Endothelial cell of umbilical vein (primary cell): ENCODE measurements at regions not wholly inside any gene's neighbourhood (a gene's known extent, or its start where the extent isn't known, plus 50 kb on each side); places are given as distances from the start of the nearest gene placed in this dataset.

Experiments
- BruUV-seq: library from RNA; stranded (reverse); fragments of 400-500 nt; replicated peaks from 2 replicates; lab custom pipeline; 2021; lab: Mats Ljungman, UMichigan
- CTCF ChIA-PET: fragments of 300-600, 350-600 bp; sonication (Branson Sonifier 250); formaldehyde crosslinking; loops from one replicate; lab custom pipeline; 2021; ENCODE audit warnings: antibody characterized with exemption, inconsistent platforms; lab: Charles Lee
- POLR2A ChIA-PET: fragments of 300-600, 350-600 bp; sonication (Branson Sonifier 250); formaldehyde crosslinking; loops from one replicate; lab custom pipeline; 2021; ENCODE audit warnings: antibody characterized with exemption, inconsistent platforms; lab: Charles Lee
- DNase-seq: peaks from one replicate; pipeline ENCODE4 v3.0.0-alpha.2; 2011; ENCODE audit warnings: low read depth, low spot score
- FAIRE-seq: peaks from 2 replicates; lab custom pipeline; 2011; peaks lifted over from hg19 to GRCh38; lab: Jason Lieb, UNC
- H2AFZ ChIP-seq: 2 replicates; pipeline ENCODE4 v1.6.0; 2012; ENCODE audit warnings: low read depth, low read length, control low read depth, inconsistent platforms
- H3K27ac ChIP-seq: 2 replicates; pipeline ENCODE4 v1.5.1; 2011; ENCODE audit warnings: low read depth, mild to moderate bottlenecking, control low read depth, low read length, moderate library complexity; ENCODE audit not compliant: insufficient read depth
- H3K27me3 ChIP-seq, 2 experiments: 2 replicates each; pipeline versions ENCODE4 v1.6.0 to v1.6.1; 2011; ENCODE audit warnings: low read length in 2 of 2, mixed read lengths in 1 of 2; ENCODE audit not compliant: control insufficient read depth in 2 of 2, insufficient read depth in 2 of 2
- H3K36me3 ChIP-seq, 2 experiments: 2 replicates in 1 of 2; 3 replicates in 1 of 2; pipeline ENCODE4 v1.5.1; 2011; ENCODE audit warnings: low read length in 2 of 2, mild to moderate bottlenecking in 1 of 2, moderate library complexity in 1 of 2; ENCODE audit not compliant: control insufficient read depth in 2 of 2, insufficient read depth in 2 of 2; ENCODE audit errors: extremely low read depth in 1 of 2
- H3K4me1 ChIP-seq: 3 replicates; pipeline ENCODE4 v1.5.1; 2011; ENCODE audit warnings: mild to moderate bottlenecking, low read length; ENCODE audit not compliant: control insufficient read depth, insufficient read depth; ENCODE audit errors: extremely low read depth
- H3K4me2 ChIP-seq: 2 replicates; pipeline ENCODE4 v1.6.1; 2011; ENCODE audit warnings: low read length, control low read depth, mixed read lengths; ENCODE audit not compliant: insufficient read depth
- H3K4me3 ChIP-seq, 3 experiments: fragments of 200-600 bp in 1 of 3; sonication (generic), shearing (Covaris generic) in 1 of 3; replicated peaks in 1 of 3; 2 replicates each; pipeline ENCODE4 v1.5.1; 2011 to 2016; ENCODE audit warnings: control low read depth in 3 of 3, low read length in 3 of 3, mild to moderate bottlenecking in 2 of 3, inconsistent platforms in 1 of 3, low read depth in 1 of 3, moderate library complexity in 1 of 3; ENCODE audit not compliant: insufficient read depth in 1 of 3
- H3K79me2 ChIP-seq: 2 replicates; pipeline ENCODE4 v1.6.0; 2012; ENCODE audit warnings: low read length, inconsistent platforms; ENCODE audit not compliant: control insufficient read depth, insufficient read depth
- H3K9ac ChIP-seq: replicated peaks from 2 replicates; pipeline ENCODE3; 2011; ENCODE audit warnings: low read length, control low read depth; ENCODE audit not compliant: insufficient read depth; ENCODE audit errors: extremely low read depth
- H3K9me1 ChIP-seq: replicated peaks from 3 replicates; pipeline ENCODE4 v1.6.0; 2011; ENCODE audit warnings: mild to moderate bottlenecking, low read length; ENCODE audit not compliant: control insufficient read depth, insufficient read depth; ENCODE audit errors: extremely low read depth
- H3K9me3 ChIP-seq: replicated peaks from 2 replicates; pipeline ENCODE4 v1.5.1; 2012; ENCODE audit warnings: low read length, inconsistent platforms; ENCODE audit not compliant: control insufficient read depth, insufficient read depth
- H4K20me1 ChIP-seq: replicated peaks from 2 replicates; pipeline ENCODE3; 2011; ENCODE audit warnings: mild to moderate bottlenecking, low read length; ENCODE audit not compliant: control insufficient read depth, insufficient read depth; ENCODE audit errors: extremely low read depth
- CTCF ChIP-seq, 2 donors: IDR thresholded peaks; 1 replicate in 1 of 2; 2 replicates in 1 of 2; pipeline ENCODE4 v1.5.1; 2011; ENCODE audit warnings: low read length in 2 of 2, mild to moderate bottlenecking in 2 of 2, moderate library complexity in 2 of 2, control low read depth in 1 of 2, inconsistent platforms in 1 of 2, low read depth in 1 of 2; ENCODE audit not compliant: insufficient read depth in 1 of 2; ENCODE audit errors: extremely low read depth in 1 of 2
- EZH2 ChIP-seq: IDR thresholded peaks from 2 replicates; pipeline ENCODE4 v1.6.1; 2012; ENCODE audit warnings: borderline replicate concordance, low read depth, mild to moderate bottlenecking, moderate library complexity, low read length, inconsistent platforms; ENCODE audit not compliant: severe bottlenecking
- GATA2 ChIP-seq: IDR thresholded peaks from 2 replicates; pipeline ENCODE4 v1.7.0; 2011; ENCODE audit warnings: low read depth, mild to moderate bottlenecking, moderate library complexity, mixed read lengths, low read length; ENCODE audit not compliant: insufficient read length, insufficient read depth
- JUN ChIP-seq: IDR thresholded peaks from 2 replicates; pipeline ENCODE4 v1.6.1; 2011; ENCODE audit warnings: borderline replicate concordance, low read depth; ENCODE audit not compliant: insufficient read length, insufficient read depth
- MAX ChIP-seq: IDR thresholded peaks from 2 replicates; pipeline ENCODE4 v1.6.1; 2011; ENCODE audit not compliant: insufficient read depth, insufficient read length
- MYC ChIP-seq: IDR thresholded peaks from one replicate; pipeline ENCODE4 v1.6.1; 2011; ENCODE audit warnings: mild to moderate bottlenecking, low read depth, low read length
- POLR2A ChIP-seq: IDR thresholded peaks from 2 replicates; pipeline ENCODE4 v1.6.1; 2012; ENCODE audit warnings: low read depth, mild to moderate bottlenecking, control low read depth, low read length
- POLR2AphosphoS5 ChIP-seq: IDR thresholded peaks from 2 replicates; pipeline ENCODE4 v1.6.1; 2012; ENCODE audit warnings: low read depth, mild to moderate bottlenecking, control low read depth, low read length, moderate library complexity; ENCODE audit not compliant: insufficient read depth
- dilution Hi-C: fragments of 300-500 bp; cut with MboI; formaldehyde crosslinking; loops from one replicate; pipeline ENCODE4 v1.15.0; 2019; ENCODE audit warnings: low sequenced_read_pairs; ENCODE audit not compliant: extremely low pct_ligation_motif_present
- intact Hi-C: fragments of 100-400 bp; cut with micrococcal nuclease; formaldehyde crosslinking; loops from one replicate; pipeline ENCODE4 v1.10.0; 2022

- Histone ChIP-seq H3K9me3 (no peaks in the 10 kb centered on the region), H3K4me2 (no peak overlapping the region), H3K9ac (no peak overlapping the region), H2AFZ (no peak overlapping the region), H3K79me2 (no peaks in the 10 kb centered on the region), H3K36me3 (no peaks in the 10 kb centered on the region), H3K9me1 (no peaks in the 10 kb centered on the region), H3K27me3 (peaks cover 0 to 2% of the 10 kb centered on the region in 2 experiments), H3K4me1 (no peaks in the 10 kb centered on the region), H3K4me3 (no peak overlapping the region), H3K27ac (no peak overlapping the region), H4K20me1 (no peaks in the 10 kb centered on the region)
- no TSS peak for BruUV-seq
- DNase-seq (no peak), FAIRE-seq (no peak)
- no peak for TF ChIP-seq POLR2AphosphoS5
- TF ChIP-seq GATA2: no peak
- TF ChIP-seq POLR2A: no peak
- TF ChIP-seq MAX: no peak
- TF ChIP-seq CTCF (IDR thresholded peaks at IDR 0.05; ENCODE audit: extremely low read depth in 1 of 2, insufficient read depth in 1 of 2, low read depth in 1 of 2, low read length in 2 of 2): no peak
- TF ChIP-seq EZH2: no peak
- TF ChIP-seq MYC: no peak
- no peak for TF ChIP-seq JUN
- dilution Hi-C loops: no loop called here
- intact Hi-C loops: no loop called here
- ChIA-PET POLR2A (no interaction called here), CTCF (no interaction called here)
Measured at GRCh38 chr15:29997499-29997898, 85.3 kb upstream of the GOLGA8J start.
